Hepatocyte (in vitro differentiated cells): ENCODE measurements at regions not wholly inside any gene's neighbourhood (a gene's known extent, or its start where the extent isn't known, plus 50 kb on each side); places are given as distances from the start of the nearest gene placed in this dataset.
A peak's percentile ranks its signal among the peaks of the same experiment; 100 is the strongest.

Experiments
- DNase-seq: peaks from one replicate; pipeline ENCODE4 v3.0.0-alpha.2; 2016; ENCODE audit warnings: low spot score
- H2AFZ ChIP-seq: fragments of 200-600 bp; sonication (generic); 2 replicates; pipeline ENCODE4 v1.6.0; 2016; ENCODE audit warnings: antibody characterized with exemption, mild to moderate bottlenecking
- H3K27ac ChIP-seq: fragments of 200-600 bp; sonication (generic); 2 replicates; pipeline ENCODE4 v1.5.1; 2016; ENCODE audit warnings: mild to moderate bottlenecking
- H3K27me3 ChIP-seq: fragments of 200-600 bp; sonication (generic); 2 replicates; pipeline ENCODE4 v1.6.1; 2016
- H3K36me3 ChIP-seq: fragments of 200-600 bp; sonication (generic); replicated peaks from 2 replicates; pipeline ENCODE4 v1.5.1; 2016; ENCODE audit warnings: low read depth; ENCODE audit not compliant: insufficient read depth
- H3K4me1 ChIP-seq: fragments of 200-600 bp; sonication (generic); 2 replicates; pipeline ENCODE4 v1.5.1; 2016; ENCODE audit warnings: mild to moderate bottlenecking, moderate library complexity; ENCODE audit not compliant: insufficient read depth
- H3K4me2 ChIP-seq: fragments of 200-600 bp; sonication (generic); 2 replicates; pipeline ENCODE4 v1.6.0; 2016
- H3K4me3 ChIP-seq: fragments of 200-600 bp; sonication (generic); 2 replicates; pipeline ENCODE4 v1.5.1; 2016; ENCODE audit warnings: mild to moderate bottlenecking
- H3K79me2 ChIP-seq: fragments of 200-600 bp; sonication (generic); 2 replicates; pipeline ENCODE4 v1.6.0; 2017; ENCODE audit warnings: mild to moderate bottlenecking
- H3K9me2 ChIP-seq: fragments of 200-600 bp; sonication (generic); replicated peaks from 2 replicates; pipeline ENCODE4 v1.6.0; 2017; ENCODE audit warnings: mild to moderate bottlenecking; ENCODE audit not compliant: insufficient read depth
- H3K9me3 ChIP-seq: fragments of 200-600 bp; sonication (generic); 2 replicates; pipeline ENCODE4 v1.5.1; 2016; ENCODE audit warnings: low read depth, mild to moderate bottlenecking
- H4K20me1 ChIP-seq: fragments of 200-600 bp; sonication (generic); 2 replicates; pipeline ENCODE4 v1.6.0; 2016; ENCODE audit warnings: mild to moderate bottlenecking; ENCODE audit not compliant: insufficient read depth, poor library complexity, severe bottlenecking
- CTCF ChIP-seq: fragments of 200-600 bp; sonication (generic); IDR thresholded peaks from 2 replicates; pipeline ENCODE4 v1.5.1; 2016; ENCODE audit warnings: antibody characterized with exemption, mild to moderate bottlenecking; ENCODE audit not compliant: poor library complexity
- EZH2 ChIP-seq: fragments of 200-600 bp; sonication (generic); IDR thresholded peaks from 2 replicates; pipeline ENCODE4 v1.6.1; 2016; ENCODE audit warnings: antibody characterized with exemption, mild to moderate bottlenecking, borderline replicate concordance
- EZH2phosphoT487 ChIP-seq: fragments of 200-600 bp; sonication (generic); IDR thresholded peaks from one replicate; pipeline ENCODE4 v1.6.1; 2018; ENCODE audit warnings: antibody characterized with exemption, mild to moderate bottlenecking, low read depth, moderate library complexity; ENCODE audit not compliant: unreplicated experiment, severe bottlenecking
- WGBS: methylation state at CpG from one replicate; pipeline ENCODE4 v1.1.6; 2016; ENCODE audit warnings: low lambda C conversion rate; ENCODE audit errors: missing lambda C conversion rate; 5-methylcytosine and 5-hydroxymethylcytosine counted together

- Histone ChIP-seq H3K4me1 (peaks cover 23% of the 10 kb centered on the region), H4K20me1 (no peaks in the 10 kb centered on the region), H2AFZ (no peak overlapping the region), H3K27me3 (no peaks in the 10 kb centered on the region), H3K4me3 (no peak overlapping the region), H3K9me3 (no peaks in the 10 kb centered on the region), H3K4me2 (no peak overlapping the region), H3K9me2 (no peaks in the 10 kb centered on the region), H3K36me3 (no peaks in the 10 kb centered on the region), H3K27ac (peak overlapping the region; percentile 37), H3K79me2 (no peaks in the 10 kb centered on the region)
- 83% methylated on average over 11 of the region's 11 CpGs for WGBS
- TF ChIP-seq EZH2phosphoT487 = no peak
- TF ChIP-seq EZH2 = no peak
- TF ChIP-seq CTCF = no peak
- DNase-seq = no peak
These were observed 213.0 kb upstream of the KRR1 start for GRCh38 chr12:75724307-75724927.

GRCh38 chr12:75722714-75723200, 211.3 kb upstream of the KRR1 start:
- peak; percentile 56 for DNase-seq
- H3K4me3 ChIP-seq = no peak overlapping the region
- H3K9me3 ChIP-seq = no peaks in the 10 kb centered on the region
- peak overlapping the region; percentile 65 for H3K27ac ChIP-seq
- H3K36me3 ChIP-seq = no peaks in the 10 kb centered on the region
- H3K27me3 ChIP-seq = no peaks in the 10 kb centered on the region
- no peak overlapping the region for H2AFZ ChIP-seq
- H3K9me2 ChIP-seq = no peaks in the 10 kb centered on the region
- no peak overlapping the region for H3K4me2 ChIP-seq
- H3K4me1 ChIP-seq = peaks cover 23% of the 10 kb centered on the region
- no peaks in the 10 kb centered on the region for H4K20me1 ChIP-seq
- TF ChIP-seq EZH2 (no peak), EZH2phosphoT487 (no peak), CTCF (no peak)
- WGBS = 43% methylated on average over 5 of the region's 5 CpGs
- no peaks in the 10 kb centered on the region for H3K79me2 ChIP-seq

GRCh38 chr12:75721796-75722195, 210.4 kb upstream of the KRR1 start:
- Histone ChIP-seq H3K9me3 (no peaks in the 10 kb centered on the region), H3K9me2 (no peaks in the 10 kb centered on the region), H3K4me1 (peaks cover 23% of the 10 kb centered on the region), H3K27ac (peak overlapping the region; percentile 65), H3K4me3 (no peak overlapping the region), H3K27me3 (no peaks in the 10 kb centered on the region), H3K79me2 (no peaks in the 10 kb centered on the region), H4K20me1 (no peaks in the 10 kb centered on the region), H3K36me3 (no peaks in the 10 kb centered on the region), H3K4me2 (peak overlapping the region; percentile 54), H2AFZ (no peak overlapping the region)
- 27% methylated on average over 2 of the region's 2 CpGs for WGBS
- no peak for DNase-seq
- TF ChIP-seq EZH2phosphoT487 (no peak), EZH2 (no peak), CTCF (no peak)
